Gastrocnemius medialis (tissue), 4 donors: ENCODE measurements at regions not wholly inside any gene's neighbourhood (a gene's known extent, or its start where the extent isn't known, plus 50 kb on each side); places are given as distances from the start of the nearest gene placed in this dataset.
"Not testable (repeated sequence)": the region's sequence is repeated elsewhere in the genome, so short reads cannot be mapped to it uniquely, and the experiment has no call there.

Source experiments
- POLR2A ChIP-seq, 2 donors: fragments of 450-650 bp; IDR thresholded peaks; one replicate each; pipeline ENCODE4 v1.6.1; 2017; ENCODE audit warnings: antibody characterized with exemption in 2 of 2, mild to moderate bottlenecking in 2 of 2, moderate library complexity in 2 of 2
- TF ChIP-seq, protein P1 (sequence below), 5 experiments: fragments of 450-650 bp in 3 of 5; fragments of 200-600 bp in 2 of 5; sonication (generic) in 2 of 5; IDR thresholded peaks in 4 of 5; conservative IDR thresholded peaks in 1 of 5; 1 replicate in 4 of 5; 2 replicates in 1 of 5; pipeline ENCODE4 v1.5.1; 2016 to 2019; ENCODE audit warnings: antibody characterized with exemption in 5 of 5, mild to moderate bottlenecking in 3 of 5, moderate library complexity in 3 of 5

DNA sequence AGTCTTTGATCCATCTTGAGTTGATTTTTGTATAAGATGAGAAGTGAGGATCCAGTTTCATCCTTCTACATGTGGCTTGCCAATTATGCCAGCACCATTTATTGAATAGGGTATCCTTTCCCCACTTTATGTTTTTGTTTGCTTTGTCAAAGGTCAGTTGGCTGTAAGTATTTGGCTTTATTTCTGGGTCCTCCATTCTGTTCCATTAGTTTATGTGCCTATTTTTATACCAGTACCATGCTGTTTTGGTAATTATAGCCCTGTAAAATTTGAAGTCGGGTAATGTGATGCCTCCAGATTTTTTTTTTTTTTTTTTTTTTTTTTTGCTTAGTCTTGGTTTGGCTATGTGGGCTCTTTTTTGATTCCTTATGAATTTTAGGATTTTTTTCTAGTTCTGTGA lies 203.0 kb upstream of the IRX5 start:
- TF ChIP-seq, protein P1, sequence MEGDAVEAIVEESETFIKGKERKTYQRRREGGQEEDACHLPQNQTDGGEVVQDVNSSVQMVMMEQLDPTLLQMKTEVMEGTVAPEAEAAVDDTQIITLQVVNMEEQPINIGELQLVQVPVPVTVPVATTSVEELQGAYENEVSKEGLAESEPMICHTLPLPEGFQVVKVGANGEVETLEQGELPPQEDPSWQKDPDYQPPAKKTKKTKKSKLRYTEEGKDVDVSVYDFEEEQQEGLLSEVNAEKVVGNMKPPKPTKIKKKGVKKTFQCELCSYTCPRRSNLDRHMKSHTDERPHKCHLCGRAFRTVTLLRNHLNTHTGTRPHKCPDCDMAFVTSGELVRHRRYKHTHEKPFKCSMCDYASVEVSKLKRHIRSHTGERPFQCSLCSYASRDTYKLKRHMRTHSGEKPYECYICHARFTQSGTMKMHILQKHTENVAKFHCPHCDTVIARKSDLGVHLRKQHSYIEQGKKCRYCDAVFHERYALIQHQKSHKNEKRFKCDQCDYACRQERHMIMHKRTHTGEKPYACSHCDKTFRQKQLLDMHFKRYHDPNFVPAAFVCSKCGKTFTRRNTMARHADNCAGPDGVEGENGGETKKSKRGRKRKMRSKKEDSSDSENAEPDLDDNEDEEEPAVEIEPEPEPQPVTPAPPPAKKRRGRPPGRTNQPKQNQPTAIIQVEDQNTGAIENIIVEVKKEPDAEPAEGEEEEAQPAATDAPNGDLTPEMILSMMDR (IDR thresholded peaks at IDR 0.05 in 4 of 5, conservative IDR thresholded peaks at IDR 0.05 in 1 of 5), result not testable (repeated sequence)
- TF ChIP-seq POLR2A (IDR thresholded peaks at IDR 0.05), result not testable (repeated sequence)
